T-cell (primary cell): ENCODE measurements at regions not wholly inside any gene's neighbourhood (a gene's known extent, or its start where the extent isn't known, plus 50 kb on each side); places are given as distances from the start of the nearest gene placed in this dataset.

ENCODE experiments used
- ATAC-seq, 4 experiments: fragments of 200-7000 bp in 3 of 4; fragments of 150-1000 bp in 1 of 4; cut with Tn5 transposase; replicated peaks in 1 of 4; 1 replicate in 3 of 4; 2 replicates in 1 of 4; pipeline ENCODE4 v1.10.0; 2021; ENCODE audit warnings: moderate library complexity in 3 of 4, mild to moderate bottlenecking in 2 of 4, moderate number of reproducible peaks in 1 of 4
- CTCF ChIA-PET, 2 donors: fragments of 300-600 bp; sonication (Branson Sonifier 250); formaldehyde crosslinking; loops; one replicate each; lab custom pipeline; 2022; ENCODE audit warnings: antibody characterized with exemption in 2 of 2; lab: Charles Lee
- POLR2A ChIA-PET, 2 donors: fragments of 300-600 bp; sonication (Branson Sonifier 250); formaldehyde crosslinking; loops; one replicate each; lab custom pipeline; 2022; ENCODE audit warnings: antibody characterized with exemption in 2 of 2; lab: Charles Lee
- DNase-seq, 35 experiments: peaks; one replicate each; pipeline versions ENCODE4 v3.0.0 to v3.0.0-alpha.2; 2013 to 2023
- H3K27ac ChIP-seq: one replicate; pipeline ENCODE4 v1.5.1; 2013; ENCODE audit warnings: low read length
- H3K27me3 ChIP-seq, 2 experiments: replicated peaks in 1 of 2; 1 replicate in 1 of 2; 2 replicates in 1 of 2; pipeline versions ENCODE4 v1.6.1 to v1.7.0; 2013; ENCODE audit warnings: low read length in 1 of 2, mixed read lengths in 1 of 2; ENCODE audit not compliant: control insufficient read depth in 2 of 2, insufficient read depth in 2 of 2; ENCODE audit errors: extremely low read depth in 1 of 2
- H3K36me3 ChIP-seq, 2 donors: 1 replicate in 1 of 2; 2 replicates in 1 of 2; pipeline versions ENCODE4 v1.6.1 to v1.7.0; 2013; ENCODE audit warnings: low read length in 1 of 2; ENCODE audit not compliant: control insufficient read depth in 2 of 2, insufficient read depth in 1 of 2; ENCODE audit errors: extremely low read depth in 1 of 2
- H3K4me1 ChIP-seq, 2 experiments: 1 replicate in 1 of 2; 2 replicates in 1 of 2; pipeline versions ENCODE4 v1.6.1 to v1.7.0; 2013; ENCODE audit warnings: low read length in 2 of 2, mixed read lengths in 1 of 2; ENCODE audit not compliant: insufficient read depth in 2 of 2, control insufficient read depth in 1 of 2; ENCODE audit errors: extremely low read depth in 1 of 2
- H3K4me3 ChIP-seq, 2 donors: 1 replicate in 1 of 2; 2 replicates in 1 of 2; pipeline versions ENCODE4 v1.5.1 to v1.7.0; 2013; ENCODE audit warnings: mild to moderate bottlenecking in 2 of 2, low read length in 1 of 2, moderate library complexity in 1 of 2; ENCODE audit not compliant: control insufficient read depth in 1 of 2; ENCODE audit errors: extremely low read depth in 1 of 2
- H3K9me3 ChIP-seq: 2 replicates; pipeline ENCODE4 v1.7.0; 2013
- H3K27ac Mint-ChIP-seq, 2 donors: one replicate each; pipeline ENCODE4 v1.8.0; 2020 to 2021; ENCODE audit warnings: mild to moderate bottlenecking in 2 of 2, mixed read lengths in 2 of 2
- H3K27me3 Mint-ChIP-seq, 2 donors: one replicate each; pipeline ENCODE4 v1.8.0; 2021 to 2022; ENCODE audit warnings: mixed read lengths in 2 of 2
- H3K36me3 Mint-ChIP-seq: one replicate; pipeline ENCODE4 v1.8.0; 2021; ENCODE audit warnings: mixed read lengths
- H3K4me1 Mint-ChIP-seq, 3 donors: one replicate each; pipeline ENCODE4 v1.8.0; 2020 to 2022; ENCODE audit warnings: mixed read lengths in 3 of 3, mild to moderate bottlenecking in 1 of 3
- H3K4me3 Mint-ChIP-seq, 3 donors: one replicate each; pipeline ENCODE4 v1.8.0; 2020 to 2022; ENCODE audit warnings: mild to moderate bottlenecking in 3 of 3, mixed read lengths in 3 of 3, moderate library complexity in 3 of 3
- H3K9me3 Mint-ChIP-seq, 3 donors: one replicate each; pipeline ENCODE4 v1.8.0; 2020 to 2022; ENCODE audit warnings: mixed read lengths in 3 of 3
- WGBS: methylation state at CpG from one replicate; pipeline ENCODE4 v1.1.5; 2013; ENCODE audit warnings: missing lambda C conversion rate; ENCODE audit not compliant: insufficient coverage; 5-methylcytosine and 5-hydroxymethylcytosine counted together

- H3K4me1 Mint-ChIP-seq, result no peaks in the 10 kb centered on the region
- H3K27me3 ChIP-seq, result peaks cover 0 to 3% of the 10 kb centered on the region in 2 experiments
- no peaks in the 10 kb centered on the region for H3K36me3 Mint-ChIP-seq
- ChIA-PET CTCF (interaction anchor here in 1 of 2 donors (0.6 kb wide), 1 partner anchor 819 kb away, joined by 3 read pairs; no protein-coding TSS in a partner anchor), POLR2A (interaction anchor here in 1 of 2 donors (0.6 kb wide), 1 partner anchor 96 kb away, joined by 3 read pairs; no protein-coding TSS in a partner anchor)
- DNase-seq (no peak), ATAC-seq (no peak)
- H3K9me3 ChIP-seq, result no peaks in the 10 kb centered on the region
- no CpG with 5 or more reads among the region's 1 CpG for WGBS
- H3K4me1 ChIP-seq, result no peaks in the 10 kb centered on the region
- H3K27ac Mint-ChIP-seq, result no peak overlapping the region
- H3K27ac ChIP-seq, result no peak overlapping the region
- peaks cover 0 to 5% (median 0%) of the 10 kb centered on the region in 3 donors for H3K9me3 Mint-ChIP-seq
- no peak overlapping the region for H3K4me3 Mint-ChIP-seq
- peaks cover 0 to 1% of the 10 kb centered on the region in 2 donors for H3K27me3 Mint-ChIP-seq
- H3K4me3 ChIP-seq, result no peak overlapping the region
- H3K36me3 ChIP-seq, result no peaks in the 10 kb centered on the region
These were observed 426.7 kb downstream of the EPHA4 start for GRCh38 chr2:221145396-221145795.

DNA sequence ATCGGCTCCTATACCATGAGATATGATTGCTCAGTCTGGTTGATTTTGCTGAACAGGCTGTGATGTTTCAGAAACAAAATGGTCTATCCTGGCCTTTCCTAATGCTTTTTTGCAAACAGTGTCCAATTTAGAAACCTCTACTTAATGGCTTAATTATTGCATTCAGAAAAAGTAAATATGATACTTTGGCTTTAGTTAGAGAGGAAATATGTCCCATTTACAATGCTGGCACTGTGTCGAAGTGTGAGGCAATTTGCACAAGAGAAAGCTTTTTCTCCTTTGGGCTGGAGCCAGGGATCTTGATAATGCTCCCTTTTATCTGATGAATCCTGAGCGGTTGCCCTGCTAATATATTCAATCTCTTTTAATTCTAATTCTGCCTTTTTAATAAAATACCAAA, 418.9 kb downstream of the EPHA4 start:
- DNase-seq, result no peak
- POLR2A ChIA-PET, result no interaction called here
- no peak for ATAC-seq
- H3K27me3 Mint-ChIP-seq, result peaks cover 0 to 3% of the 10 kb centered on the region in 2 donors
- WGBS, result 90% methylated on average over 1 of the region's 3 CpGs
- no peak overlapping the region for H3K27ac ChIP-seq
- H3K36me3 Mint-ChIP-seq, result no peaks in the 10 kb centered on the region
- H3K4me1 ChIP-seq, result no peaks in the 10 kb centered on the region
- no peaks in the 10 kb centered on the region for H3K9me3 Mint-ChIP-seq
- H3K4me3 ChIP-seq, result no peak overlapping the region
- H3K27me3 ChIP-seq, result peaks cover 0 to 3% of the 10 kb centered on the region in 2 experiments
- H3K36me3 ChIP-seq, result no peaks in the 10 kb centered on the region
- CTCF ChIA-PET, result no interaction called here
- H3K4me1 Mint-ChIP-seq, result no peaks in the 10 kb centered on the region
- no peak overlapping the region for H3K27ac Mint-ChIP-seq
- H3K9me3 ChIP-seq, result no peaks in the 10 kb centered on the region
- H3K4me3 Mint-ChIP-seq, result no peak overlapping the region

DNA sequence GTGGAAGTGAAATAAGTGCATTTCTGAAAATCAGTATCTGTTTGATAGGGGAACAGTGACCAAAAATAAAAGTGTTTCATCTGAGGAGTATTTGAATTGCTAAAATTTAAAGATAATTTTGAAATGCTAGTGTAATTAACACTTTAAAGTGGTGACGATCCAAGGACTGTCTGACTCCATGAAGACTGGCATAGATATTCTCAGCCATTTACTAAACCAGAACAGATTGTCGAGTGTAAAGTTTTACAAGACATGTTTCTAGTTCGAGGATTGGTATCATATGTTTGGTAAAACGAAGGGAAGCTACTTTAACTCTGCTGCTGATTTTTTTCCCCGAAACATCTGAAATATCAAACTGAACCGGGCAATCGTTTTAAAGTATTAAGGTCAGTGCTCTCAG, 417.9 kb downstream of the EPHA4 start:
- Mint-ChIP-seq H3K36me3 (no peaks in the 10 kb centered on the region), H3K9me3 (no peaks in the 10 kb centered on the region), H3K27ac (no peak overlapping the region), H3K4me1 (no peaks in the 10 kb centered on the region), H3K27me3 (peaks cover 0 to 1% of the 10 kb centered on the region in 2 donors), H3K4me3 (no peak overlapping the region)
- Histone ChIP-seq H3K9me3 (no peaks in the 10 kb centered on the region), H3K36me3 (no peaks in the 10 kb centered on the region), H3K4me3 (no peak overlapping the region), H3K4me1 (no peaks in the 10 kb centered on the region), H3K27ac (no peak overlapping the region), H3K27me3 (peaks cover 0 to 3% of the 10 kb centered on the region in 2 experiments)
- CTCF ChIA-PET, result no interaction called here
- no CpG with 5 or more reads among the region's 7 CpGs for whole genome bisulfite sequencing
- DNase-seq, result no peak
- no peak for ATAC-seq
- POLR2A ChIA-PET, result no interaction called here

DNA sequence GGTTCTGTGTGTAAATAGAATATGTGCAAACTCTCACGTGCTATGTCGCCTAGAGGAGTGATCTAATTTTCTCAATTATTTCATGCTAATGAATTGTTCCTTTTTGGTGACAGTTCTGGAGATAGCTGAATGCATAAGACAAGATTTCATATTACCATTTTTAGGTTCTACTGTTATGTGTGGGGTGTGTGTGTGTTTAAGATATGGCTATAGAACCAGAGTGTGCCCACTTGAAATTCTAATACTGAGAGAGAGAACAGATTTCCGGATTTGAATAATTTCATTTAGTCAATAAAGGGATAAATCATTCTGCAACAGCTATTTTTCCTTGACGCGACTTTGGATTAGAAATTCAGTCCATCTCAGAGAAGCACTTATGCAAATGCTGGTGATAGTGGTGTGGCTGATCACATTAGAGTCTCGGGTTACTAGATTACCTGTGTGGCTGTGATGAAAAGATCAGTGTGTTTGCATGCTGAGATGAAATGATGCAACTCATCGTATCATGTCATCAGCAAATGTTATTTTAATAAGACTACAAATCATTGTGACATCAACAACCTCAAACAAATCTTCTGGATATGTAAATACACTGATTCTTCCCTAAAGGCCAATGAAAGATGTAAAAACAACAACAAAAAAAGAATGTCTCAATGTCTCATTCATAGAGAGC, 415.9 kb downstream of the EPHA4 start:
- CTCF ChIA-PET, result no interaction called here
- Histone ChIP-seq H3K27ac (no peak overlapping the region), H3K36me3 (no peaks in the 10 kb centered on the region), H3K9me3 (no peaks in the 10 kb centered on the region), H3K27me3 (no peaks in the 10 kb centered on the region), H3K4me3 (no peak overlapping the region), H3K4me1 (no peaks in the 10 kb centered on the region)
- H3K27me3 Mint-ChIP-seq, result no peaks in the 10 kb centered on the region
- H3K27ac Mint-ChIP-seq, result no peak overlapping the region
- WGBS, result no CpG with 5 or more reads among the region's 7 CpGs
- no peaks in the 10 kb centered on the region for H3K4me1 Mint-ChIP-seq
- POLR2A ChIA-PET, result interaction anchor here in 1 of 2 donors (0.6 kb wide), 1 partner anchor 151 kb away, joined by 3 read pairs; no protein-coding TSS in a partner anchor
- no peaks in the 10 kb centered on the region for H3K36me3 Mint-ChIP-seq
- DNase-seq (no peak), ATAC-seq (no peak)
- H3K9me3 Mint-ChIP-seq, result no peaks in the 10 kb centered on the region
- H3K4me3 Mint-ChIP-seq, result no peak overlapping the region

DNA sequence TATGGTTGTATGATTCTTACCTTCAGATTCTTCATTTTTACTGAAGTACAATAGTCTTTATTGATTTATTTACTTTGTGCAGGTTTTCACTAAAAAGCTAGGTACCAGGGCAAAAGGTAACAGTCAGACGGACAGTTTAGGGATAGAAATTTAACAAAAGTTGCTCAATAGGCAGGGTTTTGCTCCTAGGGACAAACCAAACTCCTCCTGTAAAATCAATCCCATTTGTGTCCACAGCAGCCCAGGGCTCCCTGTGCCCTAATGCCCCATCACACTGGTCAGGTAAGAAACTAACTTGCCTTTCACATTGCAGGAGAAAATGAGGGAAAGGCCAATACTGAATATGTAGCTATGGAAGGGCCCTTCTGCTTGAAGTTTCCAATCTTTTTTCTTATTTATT, 410.9 kb downstream of the EPHA4 start:
- H3K4me3 Mint-ChIP-seq, result no peak overlapping the region
- Histone ChIP-seq H3K27ac (no peak overlapping the region), H3K27me3 (no peaks in the 10 kb centered on the region), H3K4me1 (no peaks in the 10 kb centered on the region), H3K4me3 (no peak overlapping the region), H3K36me3 (no peaks in the 10 kb centered on the region), H3K9me3 (no peaks in the 10 kb centered on the region)
- no peaks in the 10 kb centered on the region for H3K9me3 Mint-ChIP-seq
- no peaks in the 10 kb centered on the region for H3K36me3 Mint-ChIP-seq
- no peak for DNase-seq
- H3K4me1 Mint-ChIP-seq, result no peaks in the 10 kb centered on the region
- ATAC-seq, result no peak
- WGBS, result 60% methylated on average over 1 of the region's 1 CpG
- CTCF ChIA-PET, result no interaction called here
- H3K27ac Mint-ChIP-seq, result no peak overlapping the region
- POLR2A ChIA-PET, result no interaction called here
- H3K27me3 Mint-ChIP-seq, result peaks cover 0 to 5% of the 10 kb centered on the region in 2 donors

DNA sequence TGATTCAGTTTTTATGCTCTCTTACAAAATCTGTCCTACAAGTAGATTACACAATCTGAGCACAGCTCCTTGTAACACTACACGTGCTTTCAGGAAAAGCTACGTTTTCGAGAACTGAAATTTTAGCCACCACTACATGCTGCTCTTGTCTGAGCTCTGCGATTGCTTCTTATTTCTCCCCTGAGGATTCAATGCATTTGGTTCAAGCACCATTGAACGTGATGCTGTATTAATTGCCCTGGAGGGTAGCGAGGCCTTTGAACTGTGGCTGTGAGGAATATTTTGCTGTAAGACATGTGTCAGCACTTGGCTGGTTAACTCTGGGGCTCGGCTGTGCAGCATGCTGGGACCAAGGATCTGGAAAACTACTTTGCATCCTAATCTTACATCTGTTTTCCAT, 405.8 kb downstream of the EPHA4 start:
- H3K4me3 ChIP-seq, result no peak overlapping the region
- ATAC-seq (no peak), DNase-seq (no peak)
- ChIA-PET CTCF (no interaction called here), POLR2A (no interaction called here)
- H3K4me1 ChIP-seq, result no peaks in the 10 kb centered on the region
- H3K9me3 Mint-ChIP-seq, result no peaks in the 10 kb centered on the region
- H3K27ac ChIP-seq, result no peak overlapping the region
- no peaks in the 10 kb centered on the region for H3K36me3 ChIP-seq
- no peaks in the 10 kb centered on the region for H3K9me3 ChIP-seq
- no peak overlapping the region for H3K4me3 Mint-ChIP-seq
- H3K4me1 Mint-ChIP-seq, result no peaks in the 10 kb centered on the region
- 90% methylated on average over 5 of the region's 7 CpGs for WGBS
- no peaks in the 10 kb centered on the region for H3K36me3 Mint-ChIP-seq
- peaks cover 0 to 8% of the 10 kb centered on the region in 2 donors for H3K27me3 Mint-ChIP-seq
- H3K27me3 ChIP-seq, result no peaks in the 10 kb centered on the region
- H3K27ac Mint-ChIP-seq, result no peak overlapping the region
